ENCODE measurements at regions not wholly inside any gene's neighbourhood (a gene's known extent, or its start where the extent isn't known, plus 50 kb on each side); places are given as distances from the start of the nearest gene placed in this dataset.

GRCh38 chr10:106498675-106499074, 665.8 kb downstream of the SORCS1 start:
- Histone ChIP-seq H3K27me3 (no peaks in the 10 kb centered on the region), H3K4me3 (no peak overlapping the region), H3K36me3 (no peaks in the 10 kb centered on the region), H3K9me3 (no peaks in the 10 kb centered on the region), H3K27ac (no peak overlapping the region), H3K4me1 (no peaks in the 10 kb centered on the region)
- DNase-seq: no peak
- intact Hi-C loops (cut with DNase I; ENCODE audit: low total_unique reads) (no loop called here), in situ Hi-C loops (cut with MboI; ENCODE audit: low pct_ligation_motif_present in 1 of 4, low pct_unique_long_range_greater_than_20kb in 1 of 4, low sequenced_read_pairs in 3 of 4) (no loop called here)
- WGBS, 2 donors (ENCODE audit: low coverage in 1 of 2): 62 to 64% methylated on average over 4 of the region's 4 CpGs
- no peak for TF ChIP-seq POLR2A (IDR thresholded peaks at IDR 0.05)
- no peak for TF ChIP-seq POLR2AphosphoS5 (IDR thresholded peaks at IDR 0.05)
- no peak for TF ChIP-seq EP300 (IDR thresholded peaks at IDR 0.05; ENCODE audit: low read depth)
- no peak for TF ChIP-seq CTCF (IDR thresholded peaks at IDR 0.05)

GRCh38 chr10:106495931-106496330, 668.6 kb downstream of the SORCS1 start:
- Histone ChIP-seq H3K4me3 (no peak overlapping the region), H3K9me3 (no peaks in the 10 kb centered on the region), H3K27me3 (no peaks in the 10 kb centered on the region), H3K27ac (no peak overlapping the region), H3K4me1 (no peaks in the 10 kb centered on the region), H3K36me3 (no peaks in the 10 kb centered on the region)
- intact Hi-C loops (cut with DNase I; ENCODE audit: low total_unique reads) (no loop called here), in situ Hi-C loops (cut with MboI; ENCODE audit: low pct_ligation_motif_present in 1 of 4, low pct_unique_long_range_greater_than_20kb in 1 of 4, low sequenced_read_pairs in 3 of 4) (no loop called here)
- 80 to 86% methylated on average over 3 of the region's 3 CpGs for WGBS, 2 donors (ENCODE audit: low coverage in 1 of 2)
- DNase-seq: no peak
- TF ChIP-seq POLR2A (IDR thresholded peaks at IDR 0.05) (no peak), EP300 (IDR thresholded peaks at IDR 0.05; ENCODE audit: low read depth) (no peak), POLR2AphosphoS5 (IDR thresholded peaks at IDR 0.05) (no peak), CTCF (IDR thresholded peaks at IDR 0.05) (no peak)

GRCh38 chr10:106493751-106494150, 670.8 kb downstream of the SORCS1 start:
- in situ Hi-C loops (cut with MboI; ENCODE audit: low pct_ligation_motif_present in 1 of 4, low pct_unique_long_range_greater_than_20kb in 1 of 4, low sequenced_read_pairs in 3 of 4) (no loop called here), intact Hi-C loops (cut with DNase I; ENCODE audit: low total_unique reads) (no loop called here)
- H3K4me3 ChIP-seq: no peak overlapping the region
- no peaks in the 10 kb centered on the region for H3K36me3 ChIP-seq
- DNase-seq: no peak
- no peak overlapping the region for H3K27ac ChIP-seq
- 77% methylated on average over 1 of the region's 1 CpG; no CpG with 5 or more reads in 1 of the 2 donors for WGBS, 2 donors (ENCODE audit: low coverage in 1 of 2)
- TF ChIP-seq POLR2AphosphoS5 (IDR thresholded peaks at IDR 0.05) (no peak), EP300 (IDR thresholded peaks at IDR 0.05; ENCODE audit: low read depth) (no peak), CTCF (IDR thresholded peaks at IDR 0.05) (no peak)
- H3K4me1 ChIP-seq: no peaks in the 10 kb centered on the region
- no peaks in the 10 kb centered on the region for H3K9me3 ChIP-seq
- H3K27me3 ChIP-seq: no peaks in the 10 kb centered on the region

GRCh38 chr10:106493226-106493625, 671.3 kb downstream of the SORCS1 start:
- Histone ChIP-seq H3K4me3 (no peak overlapping the region), H3K36me3 (no peaks in the 10 kb centered on the region), H3K9me3 (no peaks in the 10 kb centered on the region), H3K27me3 (no peaks in the 10 kb centered on the region), H3K4me1 (no peaks in the 10 kb centered on the region), H3K27ac (no peak overlapping the region)
- no peak for TF ChIP-seq EP300 (IDR thresholded peaks at IDR 0.05; ENCODE audit: low read depth)
- no peak for TF ChIP-seq CTCF (IDR thresholded peaks at IDR 0.05)
- no peak for TF ChIP-seq POLR2A (IDR thresholded peaks at IDR 0.05)
- TF ChIP-seq POLR2AphosphoS5 (IDR thresholded peaks at IDR 0.05): no peak
- DNase-seq: no peak
- 86 to 93% methylated on average over 1 to 3 of the region's 3 CpGs for WGBS, 2 donors (ENCODE audit: low coverage in 1 of 2)
- intact Hi-C loops (cut with DNase I; ENCODE audit: low total_unique reads): no loop called here
- in situ Hi-C loops (cut with MboI; ENCODE audit: low pct_ligation_motif_present in 1 of 4, low pct_unique_long_range_greater_than_20kb in 1 of 4, low sequenced_read_pairs in 3 of 4): no loop called here
